ENCODE measurements at regions not wholly inside any gene's neighbourhood (a gene's known extent, or its start where the extent isn't known, plus 50 kb on each side); places are given as distances from the start of the nearest gene placed in this dataset.

DNA sequence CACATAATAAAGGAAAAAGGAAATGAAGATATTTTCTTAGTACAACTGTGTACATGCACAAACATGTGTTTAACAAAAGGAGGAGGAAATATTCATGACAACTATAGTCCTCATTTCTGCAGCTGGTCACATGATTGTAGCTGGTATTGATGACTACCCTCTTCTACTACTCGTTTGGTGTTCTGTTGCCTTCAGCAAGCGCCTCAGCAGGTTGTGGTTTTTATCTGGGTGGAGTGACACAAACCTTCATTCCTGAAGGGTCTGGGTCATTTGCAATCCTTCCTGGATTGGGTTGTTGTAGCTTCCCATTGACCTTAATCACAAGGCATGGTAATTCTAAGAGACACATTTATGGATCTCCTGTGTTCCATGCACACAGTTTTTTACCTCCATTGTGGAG, 1009.9 kb upstream of the USP15 start:
- TF ChIP-seq CTCF (IDR thresholded peaks at IDR 0.05; ENCODE audit: low read depth, low read length, poor library complexity, severe bottlenecking) (no peak), EZH2phosphoT487 (IDR thresholded peaks at IDR 0.05; ENCODE audit: borderline replicate concordance, low read length) (no peak)

Data from DOHH2 (cell line).